ENCODE measurements at regions not wholly inside any gene's neighbourhood (a gene's known extent, or its start where the extent isn't known, plus 50 kb on each side); places are given as distances from the start of the nearest gene placed in this dataset.
"Not testable (repeated sequence)": the region's sequence is repeated elsewhere in the genome, so short reads cannot be mapped to it uniquely, and the experiment has no call there.

DNA sequence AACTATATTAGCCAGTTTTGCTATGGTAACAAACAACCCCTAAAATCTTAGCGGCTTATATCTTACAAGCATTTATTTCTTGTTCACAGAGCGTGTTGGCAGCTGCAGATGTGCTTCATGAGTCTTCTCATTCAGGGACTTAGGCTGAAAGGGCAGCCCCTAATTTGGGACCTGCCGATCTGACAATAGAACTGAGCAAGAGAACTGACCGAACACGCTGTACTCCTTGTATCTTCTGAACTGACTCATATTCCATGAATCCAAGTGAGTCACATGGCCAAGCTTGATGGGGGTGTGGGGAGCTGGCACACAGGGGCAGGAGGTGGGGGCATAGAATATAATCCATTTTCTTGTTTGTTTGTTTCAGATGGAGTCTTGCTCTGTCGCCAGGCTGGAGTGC lies 481.7 kb upstream of the CADM1 start:
- no peak for DNase-seq

DNA sequence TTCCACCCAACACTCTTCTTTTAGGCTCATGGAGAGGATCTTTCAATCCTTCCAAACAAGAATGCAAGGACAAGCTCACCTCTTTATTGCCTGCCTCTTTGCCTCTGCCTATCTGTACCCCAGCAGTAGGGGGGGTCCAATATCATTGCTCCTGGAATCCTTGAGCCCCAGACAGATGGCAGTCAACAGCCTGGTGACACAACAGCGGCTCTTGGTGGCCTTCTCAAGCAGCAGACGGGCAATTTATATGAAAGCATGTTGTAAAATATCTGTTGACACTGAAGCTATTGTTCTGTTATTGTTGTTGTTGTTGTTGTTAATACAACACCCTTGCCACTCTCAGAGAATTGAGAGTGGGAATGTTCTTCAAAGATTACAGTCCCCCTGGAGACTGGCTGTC lies 480.0 kb upstream of the CADM1 start:
- no peak for DNase-seq

DNA sequence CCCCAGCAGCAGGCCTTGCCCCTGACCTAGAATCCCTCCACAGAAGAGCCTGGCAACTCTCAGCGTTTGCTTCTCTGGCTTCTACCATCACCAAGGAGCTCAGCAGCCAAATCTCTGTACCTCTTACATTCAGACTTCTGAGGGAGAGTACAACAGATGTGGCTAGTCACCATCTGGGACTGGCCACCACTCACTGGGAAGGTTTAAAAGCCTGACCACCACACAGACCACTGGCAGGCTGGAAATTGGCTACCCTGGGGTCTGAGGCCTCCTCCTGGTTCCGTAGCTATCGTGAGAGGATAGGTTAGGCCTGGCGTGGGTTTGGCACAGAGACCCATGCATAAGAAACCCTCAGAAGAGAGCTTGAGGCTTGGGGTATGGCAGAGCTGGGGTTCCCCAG lies 478.5 kb upstream of the CADM1 start:
- no peak for DNase-seq

DNA sequence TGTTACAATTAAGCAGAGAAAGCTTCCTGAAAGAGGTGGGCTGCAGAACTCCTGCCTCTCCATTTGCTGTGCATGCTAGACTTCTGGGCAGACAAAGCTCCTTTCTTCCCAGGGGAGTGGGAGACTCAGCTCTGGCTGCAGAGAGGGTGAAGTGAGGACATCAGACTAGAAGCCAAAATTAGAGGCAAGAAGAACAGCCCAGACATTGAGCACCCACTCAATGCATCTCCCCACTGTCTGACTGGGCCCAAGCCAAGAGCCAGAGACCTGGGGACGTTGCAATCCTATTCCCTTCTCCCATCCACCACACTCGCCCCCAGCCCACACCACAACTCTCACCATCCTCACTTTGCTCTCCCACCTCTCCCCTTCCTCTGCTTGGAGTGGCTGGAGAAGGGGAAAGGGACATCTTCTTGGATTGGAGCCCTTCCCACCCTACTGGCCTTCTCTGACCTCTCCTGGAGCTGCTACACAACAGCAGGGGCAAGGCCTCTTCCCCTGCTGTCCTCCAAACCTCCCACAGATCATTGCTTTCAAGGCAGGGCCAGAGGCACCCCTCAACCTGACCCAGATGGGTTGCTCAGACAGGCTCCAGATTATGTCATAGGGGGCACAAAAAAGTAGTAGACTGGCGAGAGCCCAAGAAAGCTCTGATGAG lies 477.7 kb upstream of the CADM1 start:
- no peak for DNase-seq

DNA sequence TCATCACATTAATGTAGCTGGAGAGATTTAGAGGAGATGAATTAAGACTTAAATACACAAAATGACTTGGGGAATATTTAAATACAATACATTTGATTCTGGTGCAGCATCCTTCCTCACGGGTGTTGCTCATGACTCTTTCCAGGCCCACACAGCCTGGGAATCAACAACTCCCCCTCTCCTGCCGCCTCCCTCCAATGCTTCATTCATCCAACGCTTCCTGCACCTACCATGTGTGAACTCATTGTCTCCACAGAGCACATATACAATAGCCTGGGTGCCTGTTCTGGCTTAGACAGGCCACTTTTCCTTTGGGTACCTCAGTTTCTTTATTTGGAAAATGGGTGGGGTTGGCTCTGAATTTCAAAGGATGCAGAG lies 476.9 kb upstream of the CADM1 start:
- no peak for DNase-seq

DNA sequence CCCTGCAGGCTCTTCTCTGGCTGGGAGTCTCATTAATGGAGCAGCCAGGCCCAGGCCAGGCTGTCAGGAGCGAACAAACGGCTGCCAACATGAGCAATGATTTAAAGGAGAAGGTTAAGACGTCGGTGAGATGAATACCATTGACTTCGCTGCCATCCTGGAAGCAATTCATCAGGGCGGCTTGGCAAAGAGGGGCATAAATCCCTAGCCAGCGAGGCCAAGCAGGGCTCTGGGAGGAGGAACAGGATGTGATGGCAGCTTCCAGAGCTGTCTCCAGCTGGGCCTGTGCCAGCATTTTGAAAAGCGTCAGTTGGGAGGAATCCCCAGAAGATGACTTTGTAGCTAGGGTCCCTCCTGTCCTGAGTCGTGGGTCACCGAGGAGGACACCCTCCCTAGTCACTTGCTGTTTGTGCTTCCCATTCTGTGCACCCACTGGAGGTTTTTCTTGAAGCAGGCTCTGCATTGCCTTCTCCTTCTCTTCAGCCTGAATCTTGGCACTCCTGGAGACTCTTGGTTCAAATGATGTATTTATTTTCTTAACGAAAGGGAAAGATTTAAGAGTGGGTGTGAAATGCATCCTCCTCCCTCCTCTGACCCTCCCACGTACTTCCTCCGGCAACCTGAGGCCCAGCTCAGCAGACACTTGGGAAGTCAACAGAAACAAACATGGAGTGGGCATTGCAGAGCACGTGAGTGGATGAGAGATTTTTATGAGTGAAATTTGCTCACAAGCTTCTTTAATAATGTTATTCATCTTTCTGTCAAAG lies 476.3 kb upstream of the CADM1 start:
- no peak for DNase-seq

DNA sequence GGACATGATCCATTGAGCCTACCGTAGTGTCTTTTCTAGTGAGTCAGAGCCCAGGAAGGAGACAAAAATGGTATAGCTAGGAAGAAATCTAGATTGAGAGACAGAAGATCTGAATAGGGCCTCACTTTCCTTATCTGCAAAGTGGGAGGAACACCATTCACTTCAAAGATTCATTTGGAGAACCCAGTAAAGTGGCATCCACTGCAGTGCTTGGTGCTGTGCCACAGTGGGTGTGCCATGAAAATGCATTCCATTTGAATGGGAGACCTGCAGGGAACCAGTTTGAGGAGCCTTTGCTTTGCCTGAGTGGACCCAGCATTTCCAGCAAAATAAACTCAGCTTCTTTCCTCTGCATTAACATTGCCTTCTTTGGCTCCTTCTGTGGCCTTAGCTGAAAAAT lies 470.5 kb upstream of the CADM1 start:
- no peak for DNase-seq

DNA sequence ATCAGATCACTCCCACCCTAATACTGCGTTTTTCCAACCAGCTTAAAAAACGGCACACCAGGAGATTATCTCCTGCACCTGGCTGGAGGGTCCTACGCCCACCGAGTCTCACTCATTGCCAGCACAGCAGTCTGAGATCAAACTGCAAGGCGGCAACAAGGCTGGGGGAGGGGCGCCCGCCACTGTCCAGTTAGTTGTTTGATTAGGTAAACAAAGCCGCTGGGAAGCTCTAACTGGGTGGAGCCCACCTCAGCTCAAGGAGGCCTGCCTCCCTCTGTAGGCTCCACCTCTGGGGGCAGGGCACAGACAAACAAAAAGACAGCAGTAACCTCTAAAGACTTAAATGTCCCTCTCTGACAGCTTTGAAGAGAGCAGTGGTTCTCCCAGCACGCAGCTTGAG lies 463.0 kb upstream of the CADM1 start:
- DNase-seq = not testable (repeated sequence)

DNA sequence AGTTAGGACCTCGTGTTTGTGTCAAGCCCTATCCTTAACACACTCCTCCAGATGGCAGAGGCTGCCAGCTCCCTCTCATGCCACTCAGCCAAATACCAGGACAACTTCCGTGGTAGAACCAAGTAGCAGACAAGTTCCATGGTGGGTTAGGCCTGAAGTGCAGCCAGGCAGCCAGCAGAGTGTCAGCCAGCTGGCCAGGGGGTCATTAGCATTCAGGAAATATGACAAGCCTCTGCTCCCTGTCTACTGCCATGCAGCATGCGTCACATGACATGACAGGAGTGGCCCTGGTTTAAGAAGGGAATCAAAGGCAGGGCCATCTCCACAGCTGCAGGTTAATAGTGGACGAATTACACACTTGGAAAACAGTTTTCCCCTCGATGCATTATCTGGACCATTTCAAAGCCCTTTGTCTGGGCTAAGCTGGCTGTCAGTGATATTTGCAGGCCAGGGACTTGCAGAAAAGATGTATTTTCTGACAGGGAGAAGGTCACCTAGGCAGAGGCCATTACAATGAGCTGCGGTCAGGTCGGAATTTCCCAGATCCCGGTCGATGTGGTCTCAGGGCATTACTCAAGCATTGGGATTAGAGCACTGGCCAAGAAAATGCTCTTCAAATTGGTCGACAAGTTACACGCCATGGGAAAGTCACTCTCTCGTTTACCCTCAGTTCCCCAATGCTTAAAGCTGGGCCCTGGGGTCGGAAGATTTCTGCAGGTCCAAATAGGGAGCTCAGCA lies 461.7 kb upstream of the CADM1 start:
- no peak for DNase-seq

DNA sequence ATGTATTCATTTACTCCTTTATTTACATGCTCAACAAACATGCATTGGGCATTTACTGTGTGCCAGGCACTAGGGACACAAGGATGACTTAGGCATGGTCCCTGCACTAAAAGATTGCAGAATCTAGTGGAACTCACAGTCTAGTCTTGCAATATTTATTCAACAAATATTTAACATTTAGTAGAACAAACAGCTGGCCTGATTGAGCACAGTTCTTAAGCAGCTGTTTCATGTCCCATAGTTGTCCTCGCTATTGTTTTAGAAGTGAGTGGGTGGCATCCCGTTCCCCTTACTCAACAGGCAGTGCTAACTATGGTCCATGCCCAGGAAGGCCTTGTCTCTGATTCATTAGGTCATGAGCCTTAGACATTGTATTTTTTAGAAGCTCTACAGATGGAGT lies 459.9 kb upstream of the CADM1 start:
- DNase-seq = no peak

DNA sequence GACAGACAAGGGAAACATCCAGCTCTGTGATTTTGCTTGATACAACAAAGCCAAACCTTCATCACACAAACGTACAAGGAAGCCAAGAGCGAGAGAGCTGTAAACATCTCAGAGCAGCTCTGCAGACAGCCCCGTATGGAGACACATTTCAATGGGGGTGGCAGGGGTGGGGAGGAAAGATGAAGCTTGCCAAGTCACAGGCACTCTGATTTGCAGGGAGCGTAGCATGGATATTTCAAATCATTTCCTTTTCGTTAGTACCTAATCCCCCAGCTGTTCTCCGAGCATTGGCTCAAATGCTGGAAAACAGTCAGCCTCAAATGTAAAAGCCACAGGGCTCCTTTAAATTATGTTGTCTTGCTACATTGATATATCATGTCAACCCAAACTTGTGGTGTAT lies 458.9 kb upstream of the CADM1 start:
- no peak for DNase-seq

DNA sequence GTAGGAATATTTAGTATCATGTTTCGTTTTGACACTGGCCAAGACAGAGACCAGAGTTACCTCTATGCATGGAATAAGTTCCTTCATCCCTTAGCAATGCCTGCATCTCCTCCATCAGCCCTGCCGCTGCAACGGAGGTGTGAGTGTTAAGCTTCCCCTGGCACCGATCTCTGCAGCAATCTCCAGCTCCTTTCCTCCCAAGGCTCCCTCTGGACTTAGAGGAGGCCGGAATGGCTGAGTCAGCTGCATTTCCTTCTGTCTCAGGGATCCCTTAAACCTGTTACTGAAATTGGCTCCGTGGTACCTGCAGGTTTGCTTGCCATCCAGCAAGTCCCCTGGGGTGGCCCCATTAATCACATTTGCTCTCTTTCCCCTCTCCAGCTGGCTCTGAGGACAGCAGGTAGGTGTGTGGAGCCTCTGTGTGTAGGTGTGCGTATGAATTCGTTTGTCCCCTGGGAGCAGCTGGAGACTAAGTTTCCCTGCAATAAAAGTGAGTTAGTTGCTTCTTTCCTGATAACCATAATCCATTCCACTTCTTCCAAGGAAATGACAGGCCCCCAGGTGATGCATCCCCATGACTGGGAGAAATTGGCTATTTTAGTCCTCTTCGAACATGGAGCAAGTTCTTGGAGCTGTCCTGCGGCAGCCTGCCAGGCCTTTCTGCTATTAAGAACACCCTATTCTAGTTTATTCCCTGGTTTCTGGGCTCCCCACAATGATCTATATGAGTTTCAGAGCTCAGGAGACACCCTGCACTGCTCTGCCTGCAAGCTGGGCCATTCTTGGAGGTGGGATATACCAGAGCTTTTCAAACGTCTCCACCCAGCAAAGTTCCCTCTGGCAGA lies 457.2 kb upstream of the CADM1 start:
- no peak for DNase-seq

DNA sequence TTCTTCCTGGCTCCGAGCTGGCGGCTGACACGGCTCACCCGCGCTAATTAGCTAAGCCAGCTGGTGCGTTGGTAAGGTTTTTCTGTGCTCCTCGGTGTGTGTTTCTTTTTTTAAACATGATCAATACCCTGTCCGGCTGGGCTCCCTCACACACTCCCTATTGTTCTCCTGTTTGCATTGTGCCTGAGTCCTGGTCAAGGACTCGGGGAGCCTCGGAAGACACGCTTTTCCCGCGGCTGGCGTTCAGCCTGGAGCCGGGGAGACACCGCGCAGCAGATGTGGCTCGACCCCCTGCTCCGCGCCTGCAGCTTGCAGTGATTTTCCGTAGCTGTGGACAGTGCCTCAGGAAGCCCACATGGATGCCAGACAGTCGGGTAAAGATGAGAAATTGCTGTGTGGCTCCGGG lies 454.9 kb upstream of the CADM1 start:
- DNase-seq = no peak

DNA sequence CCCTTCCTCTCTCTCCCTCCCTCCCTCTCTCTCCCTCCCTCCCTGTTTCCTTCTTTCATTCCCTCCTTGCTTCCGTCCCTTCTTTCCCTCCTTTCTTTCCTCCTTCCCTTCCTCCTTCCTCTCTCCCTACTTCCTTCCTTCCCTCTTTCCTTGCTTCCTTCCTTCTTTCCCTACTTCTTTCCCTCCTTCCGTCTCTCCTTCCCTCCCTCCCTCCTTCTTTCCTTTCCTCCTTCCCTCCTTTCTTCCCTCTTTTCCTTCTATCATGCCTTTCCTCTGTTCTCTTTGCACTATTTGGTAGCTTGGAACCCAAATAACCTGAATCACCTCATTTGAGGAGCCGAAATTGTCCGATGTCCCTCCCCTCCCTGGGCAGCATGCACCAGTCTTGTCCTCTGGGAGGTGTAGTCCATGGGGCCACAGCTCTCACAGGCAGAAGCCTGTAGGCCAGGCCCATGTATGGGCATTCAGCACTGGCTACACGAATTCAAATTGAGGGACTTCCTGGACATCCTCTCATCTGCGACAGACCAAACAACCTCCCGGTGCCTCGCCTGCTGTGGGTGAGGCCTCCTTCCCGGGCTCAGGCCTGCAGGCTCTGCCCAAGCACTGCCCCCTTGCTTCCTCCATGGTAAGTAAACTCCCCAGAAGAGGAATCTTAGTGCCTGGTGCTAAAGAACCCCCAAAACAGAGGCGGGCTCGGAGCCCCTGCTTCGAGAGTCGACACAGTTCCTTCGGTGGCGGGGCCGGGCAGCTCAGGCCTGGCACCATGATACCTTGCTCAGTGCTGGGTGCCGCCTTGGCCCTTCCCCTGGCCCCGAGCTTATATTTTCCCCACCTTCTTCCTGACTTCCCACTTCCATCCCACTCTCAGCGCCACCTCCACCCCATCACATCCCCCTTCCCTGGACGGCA lies 454.1 kb upstream of the CADM1 start:
- DNase-seq = no peak

DNA sequence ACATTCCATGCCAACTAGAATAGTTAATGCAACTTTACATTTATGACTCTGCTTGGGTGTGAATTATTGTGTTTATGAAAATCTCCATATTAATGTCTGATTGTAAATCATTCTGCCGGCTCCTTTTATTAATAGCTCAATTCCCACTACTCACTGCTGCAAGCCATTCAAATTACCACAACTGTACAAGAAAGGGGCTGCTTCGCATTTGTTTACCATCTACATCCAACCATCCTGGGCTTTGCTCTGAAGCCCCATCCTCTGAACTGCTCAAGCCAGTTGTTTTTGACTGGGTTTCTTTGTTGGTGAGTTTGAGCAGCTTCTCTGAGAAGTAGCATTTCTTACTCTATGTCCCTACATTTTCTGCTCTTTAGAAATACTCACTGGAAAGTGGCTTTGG lies 451.6 kb upstream of the CADM1 start:
- no peak for DNase-seq

DNA sequence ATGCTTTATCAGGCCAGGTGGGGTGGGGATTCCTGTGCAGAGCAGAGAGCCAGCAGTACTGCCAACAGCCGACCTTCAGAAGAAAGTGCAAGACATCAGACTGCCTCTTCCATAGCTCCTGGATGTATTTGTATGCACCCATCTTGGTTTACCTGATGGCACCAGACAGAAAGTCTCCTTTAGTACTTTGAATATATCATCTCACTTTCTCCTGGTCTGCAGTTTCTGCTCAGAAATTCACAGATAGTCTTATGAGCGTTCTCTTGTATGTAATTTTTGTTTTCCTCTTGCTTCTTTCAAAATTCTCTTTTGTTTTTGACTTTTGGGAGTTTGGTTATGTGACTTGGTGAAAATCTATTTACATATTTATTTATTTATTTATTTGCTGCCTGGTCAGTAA lies 446.4 kb upstream of the CADM1 start:
- no peak for DNase-seq

DNA sequence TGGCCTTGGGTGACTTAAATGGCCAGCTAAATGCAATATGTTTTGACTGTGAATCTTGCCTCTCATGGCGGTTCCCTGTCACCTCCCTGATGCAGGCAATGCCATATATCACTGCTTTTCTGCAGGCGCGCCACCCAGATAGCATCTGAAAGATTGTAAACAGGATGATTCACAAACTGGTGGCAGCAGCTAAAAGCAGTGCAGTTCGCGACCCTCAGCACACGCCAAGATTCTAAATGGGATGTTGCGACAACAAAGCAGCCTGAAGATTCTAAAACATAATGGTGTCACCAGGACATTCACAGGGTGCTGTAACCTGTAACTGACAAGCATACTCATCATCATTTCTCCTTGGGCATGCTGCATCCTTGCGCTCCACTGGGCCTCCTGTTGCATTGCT lies 440.4 kb upstream of the CADM1 start:
- DNase-seq = no peak

DNA sequence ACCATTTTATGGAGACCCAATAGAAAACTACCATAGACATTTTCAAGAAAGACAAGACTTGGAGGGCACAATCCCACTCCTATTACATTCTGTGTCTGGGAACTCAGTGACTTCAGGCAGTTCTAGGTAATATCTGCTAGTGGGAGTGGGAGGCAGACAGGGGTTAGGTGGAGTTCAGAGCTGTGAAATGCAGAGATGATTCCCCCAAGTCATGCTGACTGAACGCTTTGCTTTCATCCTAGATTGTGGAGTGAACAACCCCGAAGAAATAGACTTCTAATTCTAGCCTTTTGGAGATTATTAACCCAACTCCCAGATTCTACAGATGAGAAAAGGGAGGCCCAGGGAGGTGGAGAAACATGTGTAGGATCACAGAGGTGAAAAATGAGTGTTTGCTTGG lies 437.8 kb upstream of the CADM1 start:
- no peak for DNase-seq

DNA sequence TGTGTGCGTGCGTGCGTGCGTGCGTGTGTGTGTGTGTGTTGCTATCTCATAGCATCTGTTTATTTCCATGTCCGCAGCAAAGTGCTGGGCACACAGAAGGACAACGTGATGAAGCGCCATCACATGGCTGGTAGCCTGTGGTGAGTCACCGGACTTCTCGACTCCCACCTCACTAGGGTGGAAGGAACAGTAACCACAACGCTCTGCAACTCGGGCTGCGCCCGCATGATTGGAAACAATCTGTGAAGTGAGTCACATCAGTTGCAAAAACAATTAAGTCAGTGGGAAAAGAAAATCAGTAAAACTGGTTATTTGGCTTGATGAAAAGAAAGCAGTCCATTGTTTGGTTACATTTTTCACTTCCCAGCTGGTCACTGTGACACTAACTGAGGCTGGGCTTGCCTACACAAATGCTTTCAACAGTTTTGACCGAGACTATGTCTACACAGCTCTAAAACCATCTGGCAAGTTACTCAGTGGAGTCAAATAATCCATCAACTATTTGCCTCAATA lies 437.3 kb upstream of the CADM1 start:
- DNase-seq = no peak

DNA sequence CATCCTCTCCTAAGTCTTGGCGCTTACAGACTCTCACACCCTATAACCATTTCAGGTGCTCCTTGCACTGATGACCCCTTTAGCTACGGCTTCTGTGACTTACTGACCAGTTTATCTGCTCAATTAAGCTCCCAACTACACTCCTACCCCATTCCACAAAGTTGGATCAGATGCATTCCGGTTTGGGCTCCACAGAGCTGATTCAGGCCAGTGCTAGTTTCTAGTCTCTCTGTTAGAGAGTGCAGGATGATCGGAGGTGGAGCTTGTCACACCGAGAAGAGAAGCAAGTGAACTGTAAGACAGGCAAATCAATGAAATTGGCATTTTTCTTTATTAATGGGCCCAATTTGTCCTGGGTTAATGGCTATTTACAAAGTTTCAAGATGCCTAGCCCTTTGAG lies 436.8 kb upstream of the CADM1 start:
- no peak for DNase-seq

DNA sequence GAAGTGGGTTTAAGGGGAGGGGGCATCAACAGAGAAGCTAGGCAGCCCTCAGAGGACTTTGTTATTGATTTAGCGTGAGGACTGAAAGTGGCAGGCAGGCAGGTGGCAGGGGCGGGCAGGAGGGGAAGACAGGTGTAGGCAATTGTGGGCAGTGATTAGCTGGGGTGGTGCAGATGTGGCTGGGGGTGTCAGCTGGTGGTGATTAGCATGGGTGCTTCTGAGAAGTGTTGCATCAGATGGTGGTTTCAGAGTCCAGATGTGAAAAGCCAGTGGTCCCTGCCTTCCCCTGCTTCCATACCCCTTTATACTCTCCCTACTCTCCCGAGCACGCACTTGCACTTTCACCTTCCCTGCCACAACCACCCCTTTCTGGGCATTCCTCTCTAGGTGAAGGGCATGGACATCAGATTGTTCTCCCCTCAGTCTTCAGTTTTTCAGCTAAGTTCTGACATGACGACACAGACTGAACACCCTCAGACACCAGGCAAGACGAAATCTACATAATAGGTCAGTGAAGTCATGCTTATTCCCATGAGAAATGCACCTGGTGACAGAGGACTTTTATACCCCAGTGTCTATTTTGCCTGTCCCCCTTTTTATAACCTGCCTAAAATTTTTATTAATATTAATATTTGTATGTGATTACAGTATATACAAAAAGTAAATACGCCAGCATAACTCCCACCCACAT lies 435.7 kb upstream of the CADM1 start:
- no peak for DNase-seq
